ENCODE measurements at regions not wholly inside any gene's neighbourhood (a gene's known extent, or its start where the extent isn't known, plus 50 kb on each side); places are given as distances from the start of the nearest gene placed in this dataset.

GRCh38 chr2:20515290-20516220 lies 68.7 kb downstream of the RHOB start:
- Mint-ChIP-seq H3K4me1 (no peaks in the 10 kb centered on the region), H3K36me3 (no peaks in the 10 kb centered on the region), H3K27me3 (peaks cover 0 to 13% (median 2%) of the 10 kb centered on the region in 5 donors), H3K27ac (no peak overlapping the region), H3K9me3 (peaks cover 0 to 10% (median 0%) of the 10 kb centered on the region in 9 donors), H3K4me3 (no peak overlapping the region)
- POLR2A ChIA-PET: no interaction called here
- no peak for DNase-seq
- ATAC-seq: no peak

- no peak overlapping the region for H3K27ac Mint-ChIP-seq
- DNase-seq (no peak), ATAC-seq (no peak)
- peaks cover 0 to 10% (median 0%) of the 10 kb centered on the region in 9 donors for H3K9me3 Mint-ChIP-seq
- H3K36me3 Mint-ChIP-seq: no peaks in the 10 kb centered on the region
- H3K27me3 Mint-ChIP-seq: peaks cover 0 to 12% (median 2%) of the 10 kb centered on the region in 5 donors
- POLR2A ChIA-PET: no interaction called here
- no peak overlapping the region for H3K4me3 Mint-ChIP-seq
- no peaks in the 10 kb centered on the region for H3K4me1 Mint-ChIP-seq
Measured at GRCh38 chr2:20516291-20516645, 69.4 kb downstream of the RHOB start.

- ATAC-seq (no peak), DNase-seq (no peak)
- POLR2A ChIA-PET: no interaction called here
- Mint-ChIP-seq H3K4me3 (no peak overlapping the region), H3K27ac (peak overlapping the region in 1 of 10 donors; percentile 59), H3K27me3 (peaks cover 0 to 9% (median 2%) of the 10 kb centered on the region in 5 donors), H3K4me1 (no peaks in the 10 kb centered on the region), H3K9me3 (peaks cover 0 to 10% (median 0%) of the 10 kb centered on the region in 9 donors), H3K36me3 (no peaks in the 10 kb centered on the region)
Measured at GRCh38 chr2:20516646-20517341, 69.9 kb downstream of the RHOB start.

- peaks cover 0 to 10% (median 0%) of the 10 kb centered on the region in 9 donors for H3K9me3 Mint-ChIP-seq
- ATAC-seq: no peak
- H3K27ac Mint-ChIP-seq: no peak overlapping the region
- H3K4me1 Mint-ChIP-seq: peaks cover 0 to 3% (median 0%) of the 10 kb centered on the region in 4 donors
- no peaks in the 10 kb centered on the region for H3K36me3 Mint-ChIP-seq
- H3K27me3 Mint-ChIP-seq: peaks cover 0 to 13% (median 0%) of the 10 kb centered on the region in 5 donors
- POLR2A ChIA-PET: interaction anchor here (0.6 kb wide), 1 partner anchor 108 kb away, joined by 5 read pairs; no protein-coding TSS in a partner anchor
- peak in 1 of 10 donors; percentile 4 for DNase-seq
- no peak overlapping the region for H3K4me3 Mint-ChIP-seq
Measured at GRCh38 chr2:20519309-20519708, 72.4 kb downstream of the RHOB start.

GRCh38 chr2:20520128-20520527 lies 73.3 kb downstream of the RHOB start:
- peaks cover 0 to 4% (median 0%) of the 10 kb centered on the region in 9 donors for H3K9me3 Mint-ChIP-seq
- POLR2A ChIA-PET: no interaction called here
- DNase-seq (peak in 1 of 10 donors; percentile 47), ATAC-seq (no peak)
- peaks cover 0 to 18% (median 0%) of the 10 kb centered on the region in 5 donors for H3K27me3 Mint-ChIP-seq
- H3K4me1 Mint-ChIP-seq: peaks cover 0 to 9% (median 0%) of the 10 kb centered on the region in 4 donors
- no peak overlapping the region for H3K27ac Mint-ChIP-seq
- H3K36me3 Mint-ChIP-seq: no peaks in the 10 kb centered on the region
- H3K4me3 Mint-ChIP-seq: no peak overlapping the region

GRCh38 chr2:20521193-20521592 lies 74.3 kb downstream of the RHOB start:
- H3K9me3 Mint-ChIP-seq: peaks cover 0 to 2% (median 0%) of the 10 kb centered on the region in 9 donors
- DNase-seq: no peak

GRCh38 chr2:20521682-20522189 lies 74.9 kb downstream of the RHOB start:
- Mint-ChIP-seq H3K4me3 (no peak overlapping the region), H3K27me3 (peaks cover 0 to 18% (median 0%) of the 10 kb centered on the region in 5 donors), H3K27ac (no peak overlapping the region), H3K36me3 (no peaks in the 10 kb centered on the region), H3K9me3 (peaks cover 0 to 2% (median 0%) of the 10 kb centered on the region in 9 donors), H3K4me1 (peaks cover 0 to 15% (median 0%) of the 10 kb centered on the region in 4 donors)
- DNase-seq: no peak
- no peak for ATAC-seq
- POLR2A ChIA-PET: no interaction called here

More at GRCh38 chr2:20521193-20521592, 74.3 kb downstream of the RHOB start:
- peaks cover 0 to 13% (median 0%) of the 10 kb centered on the region in 4 donors for H3K4me1 Mint-ChIP-seq
- no peaks in the 10 kb centered on the region for H3K36me3 Mint-ChIP-seq
- H3K27me3 Mint-ChIP-seq: peaks cover 0 to 18% (median 0%) of the 10 kb centered on the region in 5 donors
- ATAC-seq: no peak
- H3K4me3 Mint-ChIP-seq: no peak overlapping the region
- POLR2A ChIA-PET: no interaction called here
- no peak overlapping the region for H3K27ac Mint-ChIP-seq

- ATAC-seq (no peak), DNase-seq (peak in 1 of 10 donors; percentile 15)
- H3K27me3 Mint-ChIP-seq: peaks cover 0 to 18% (median 0%) of the 10 kb centered on the region in 5 donors
- no peak overlapping the region for H3K27ac Mint-ChIP-seq
- no peak overlapping the region for H3K4me3 Mint-ChIP-seq
- H3K36me3 Mint-ChIP-seq: no peaks in the 10 kb centered on the region
- H3K4me1 Mint-ChIP-seq: peaks cover 0 to 15% (median 0%) of the 10 kb centered on the region in 4 donors
- peaks cover 0 to 2% (median 0%) of the 10 kb centered on the region in 9 donors for H3K9me3 Mint-ChIP-seq
- POLR2A ChIA-PET: no interaction called here
Measured at GRCh38 chr2:20523073-20523798, 76.4 kb downstream of the RHOB start.

GRCh38 chr2:20523799-20524187 lies 76.9 kb downstream of the RHOB start:
- Mint-ChIP-seq H3K4me3 (no peak overlapping the region), H3K27ac (no peak overlapping the region), H3K4me1 (peaks cover 0 to 15% (median 0%) of the 10 kb centered on the region in 4 donors), H3K36me3 (no peaks in the 10 kb centered on the region), H3K9me3 (peaks cover 0 to 2% (median 0%) of the 10 kb centered on the region in 9 donors), H3K27me3 (peaks cover 0 to 18% (median 0%) of the 10 kb centered on the region in 5 donors)
- ATAC-seq: no peak
- DNase-seq: peak in 1 of 10 donors; percentile 59
- POLR2A ChIA-PET: no interaction called here

- peaks cover 0 to 15% (median 0%) of the 10 kb centered on the region in 4 donors for H3K4me1 Mint-ChIP-seq
- H3K27me3 Mint-ChIP-seq: peaks cover 0 to 18% (median 0%) of the 10 kb centered on the region in 5 donors
- H3K27ac Mint-ChIP-seq: no peak overlapping the region
- H3K9me3 Mint-ChIP-seq: peaks cover 0 to under 1% (median 0%) of the 10 kb centered on the region in 9 donors
- DNase-seq: peak in 2 of 10 donors; percentile 11 to 34
- H3K4me3 Mint-ChIP-seq: peak overlapping the region in 2 of 10 donors; percentile 3 to 35
- ATAC-seq: no peak
- no peaks in the 10 kb centered on the region for H3K36me3 Mint-ChIP-seq
- POLR2A ChIA-PET: no interaction called here
Measured at GRCh38 chr2:20524412-20525040, 77.7 kb downstream of the RHOB start.

GRCh38 chr2:20525041-20526035 lies 78.5 kb downstream of the RHOB start:
- Mint-ChIP-seq H3K27me3 (peaks cover 0 to 18% (median 0%) of the 10 kb centered on the region in 5 donors), H3K4me3 (peak overlapping the region in 1 of 10 donors; percentile 35), H3K27ac (no peak overlapping the region), H3K36me3 (no peaks in the 10 kb centered on the region), H3K4me1 (peaks cover 0 to 15% (median 0%) of the 10 kb centered on the region in 4 donors), H3K9me3 (no peaks in the 10 kb centered on the region)
- ATAC-seq (no peak), DNase-seq (peak in 1 of 10 donors; percentile 42)
- POLR2A ChIA-PET: no interaction called here
